H9 (cell line): ENCODE measurements at regions not wholly inside any gene's neighbourhood (a gene's known extent, or its start where the extent isn't known, plus 50 kb on each side); places are given as distances from the start of the nearest gene placed in this dataset.

Experiments
- DNase-seq: peaks from one replicate; pipeline ENCODE4 v3.0.0-alpha.2; 2017
- H2AFZ ChIP-seq: one replicate; pipeline ENCODE4 v1.6.1; 2013; ENCODE audit warnings: mild to moderate bottlenecking, low read length, control low read depth, moderate library complexity
- H2AK5ac ChIP-seq: 2 replicates; pipeline ENCODE4 v1.6.1; 2013; ENCODE audit warnings: low read length, control low read depth, mixed read lengths; ENCODE audit not compliant: insufficient read length
- H2BK120ac ChIP-seq: one replicate; pipeline ENCODE4 v1.6.1; 2013; ENCODE audit warnings: low read depth, mild to moderate bottlenecking, low read length, control low read depth, inconsistent platforms; ENCODE audit not compliant: poor library complexity, severe bottlenecking
- H2BK12ac ChIP-seq: 2 replicates; pipeline ENCODE4 v1.6.1; 2013; ENCODE audit warnings: low read length, control low read depth, mixed read lengths, low read depth; ENCODE audit not compliant: insufficient read length
- H2BK15ac ChIP-seq: 2 replicates; pipeline ENCODE4 v1.6.1; 2013; ENCODE audit warnings: low read depth, low read length, control low read depth
- H2BK20ac ChIP-seq: one replicate; pipeline ENCODE4 v1.6.1; 2013; ENCODE audit warnings: low read depth, mild to moderate bottlenecking, low read length, control low read depth, inconsistent platforms; ENCODE audit not compliant: poor library complexity, severe bottlenecking
- H2BK5ac ChIP-seq: 2 replicates; pipeline ENCODE4 v1.6.1; 2013; ENCODE audit warnings: low read length, control low read depth, mixed read lengths; ENCODE audit not compliant: insufficient read length
- H3K14ac ChIP-seq: 2 replicates; pipeline ENCODE4 v1.6.1; 2013; ENCODE audit warnings: low read length, control low read depth; ENCODE audit not compliant: insufficient read depth
- H3K18ac ChIP-seq: 2 replicates; pipeline ENCODE4 v1.6.1; 2013; ENCODE audit warnings: low read depth, mild to moderate bottlenecking, mixed read lengths, low read length, control low read depth; ENCODE audit not compliant: insufficient read length
- H3K23ac ChIP-seq: 2 replicates; pipeline ENCODE4 v1.6.1; 2013; ENCODE audit warnings: low read length, control low read depth, mixed read lengths, low read depth; ENCODE audit not compliant: insufficient read length
- H3K23me2 ChIP-seq: 2 replicates; pipeline ENCODE4 v1.6.1; 2013; ENCODE audit warnings: low read depth, mild to moderate bottlenecking, mixed read lengths, low read length, control low read depth; ENCODE audit not compliant: insufficient read length, poor library complexity, severe bottlenecking
- H3K27ac ChIP-seq: 2 replicates; pipeline ENCODE4 v1.5.1; 2013; ENCODE audit warnings: low read length, control low read depth, mixed read lengths, low read depth; ENCODE audit not compliant: insufficient read length
- H3K27me3 ChIP-seq: 2 replicates; pipeline ENCODE4 v1.6.1; 2013; ENCODE audit warnings: low read length, control low read depth, inconsistent platforms; ENCODE audit not compliant: insufficient read depth
- H3K4ac ChIP-seq: 2 replicates; pipeline ENCODE4 v1.6.1; 2013; ENCODE audit warnings: low read depth, mild to moderate bottlenecking, control low read depth, inconsistent platforms, low read length, moderate library complexity
- H3K4me1 ChIP-seq: 2 replicates; pipeline ENCODE4 v1.6.1; 2013; ENCODE audit warnings: low read length, control low read depth, inconsistent platforms; ENCODE audit not compliant: insufficient read depth
- H3K4me2 ChIP-seq: 2 replicates; pipeline ENCODE4 v1.6.1; 2013; ENCODE audit warnings: low read length, control low read depth, mixed read lengths; ENCODE audit not compliant: insufficient read length, insufficient read depth
- H3K56ac ChIP-seq: 2 replicates; pipeline ENCODE4 v1.6.1; 2013; ENCODE audit warnings: low read depth, mild to moderate bottlenecking, mixed read lengths, low read length, control low read depth; ENCODE audit not compliant: insufficient read length
- H3K79me1 ChIP-seq: 2 replicates; pipeline ENCODE4 v1.6.1; 2013; ENCODE audit warnings: low read depth, mild to moderate bottlenecking, moderate library complexity, low read length, control low read depth, inconsistent platforms; ENCODE audit not compliant: insufficient read depth, poor library complexity, severe bottlenecking
- H3K79me2 ChIP-seq: 2 replicates; pipeline ENCODE4 v1.6.1; 2013; ENCODE audit warnings: low read length, control low read depth, inconsistent platforms; ENCODE audit not compliant: insufficient read depth
- H3K9ac ChIP-seq: 2 replicates; pipeline ENCODE4 v1.6.1; 2013; ENCODE audit warnings: low read length, control low read depth, mixed read lengths; ENCODE audit not compliant: insufficient read length; ENCODE audit errors: extremely low read depth
- H3K9me3 ChIP-seq: one replicate; pipeline ENCODE4 v1.6.1; 2013; ENCODE audit warnings: low read depth, low read length, inconsistent platforms; ENCODE audit not compliant: control insufficient read depth
- H3T11ph ChIP-seq: one replicate; pipeline ENCODE4 v1.6.1; 2013; ENCODE audit warnings: mild to moderate bottlenecking, low read length, control low read depth, inconsistent platforms
- H4K20me1 ChIP-seq: one replicate; pipeline ENCODE4 v1.6.1; 2013; ENCODE audit not compliant: control insufficient read depth, insufficient read length, insufficient read depth
- H4K5ac ChIP-seq: 2 replicates; pipeline ENCODE4 v1.6.1; 2013; ENCODE audit warnings: low read depth, mild to moderate bottlenecking, mixed read lengths, low read length, control low read depth; ENCODE audit not compliant: insufficient read length
- H4K8ac ChIP-seq: replicated peaks from 2 replicates; pipeline ENCODE4 v1.6.1; 2013; ENCODE audit warnings: low read length, control low read depth, mixed read lengths, low read depth; ENCODE audit not compliant: insufficient read length
- H4K91ac ChIP-seq: 2 replicates; pipeline ENCODE4 v1.6.1; 2013; ENCODE audit warnings: low read depth, mild to moderate bottlenecking, moderate library complexity, mixed read lengths, low read length, control low read depth; ENCODE audit not compliant: insufficient read length
- H3K27ac Mint-ChIP-seq, 3 experiments: 2 replicates in 2 of 3; 3 replicates in 1 of 3; pipeline ENCODE4 v1.8.0; 2020 to 2021; ENCODE audit warnings: mixed read lengths in 3 of 3, mild to moderate bottlenecking in 1 of 3, moderate library complexity in 1 of 3
- H3K27me3 Mint-ChIP-seq: 2 replicates; pipeline ENCODE4 v1.8.0; 2021; ENCODE audit warnings: low read depth, mild to moderate bottlenecking, moderate library complexity, mixed read lengths
- H3K36me3 Mint-ChIP-seq, 3 experiments: 2 replicates in 2 of 3; 3 replicates in 1 of 3; pipeline ENCODE4 v1.8.0; 2020 to 2021; ENCODE audit warnings: low read depth in 3 of 3, mixed read lengths in 3 of 3; ENCODE audit not compliant: insufficient read depth in 1 of 3
- H3K4me1 Mint-ChIP-seq, 2 experiments: 2 replicates each; pipeline ENCODE4 v1.8.0; 2020; ENCODE audit warnings: mixed read lengths in 2 of 2
- H3K4me3 Mint-ChIP-seq, 2 experiments: 2 replicates in 1 of 2; 3 replicates in 1 of 2; pipeline ENCODE4 v1.8.0; 2020 to 2021; ENCODE audit warnings: mild to moderate bottlenecking in 2 of 2, mixed read lengths in 2 of 2, moderate library complexity in 1 of 2
- H3K9me3 Mint-ChIP-seq, 2 experiments: 2 replicates in 1 of 2; 3 replicates in 1 of 2; pipeline ENCODE4 v1.8.0; 2020; ENCODE audit warnings: mild to moderate bottlenecking in 2 of 2, mixed read lengths in 2 of 2, moderate library complexity in 1 of 2
- CTCF ChIP-seq: fragments of 200-600 bp; sonication (generic); conservative IDR thresholded peaks from 3 replicates; pipeline ENCODE4 v1.8.0; 2021; ENCODE audit warnings: antibody characterized with exemption, mild to moderate bottlenecking
- WGBS: extraction: QIAGEN DNeasy Blood & Tissue Kit; methylation state at CpG from one replicate; pipeline ENCODE4 v1.1.7; 2013; ENCODE audit warnings: missing lambda C conversion rate, low lambda C conversion rate, mixed read lengths; ENCODE audit not compliant: insufficient read length; ENCODE audit errors: extremely low coverage; 5-methylcytosine and 5-hydroxymethylcytosine counted together

- Histone ChIP-seq H3K4me2 (no peak overlapping the region), H2BK12ac (no peak overlapping the region), H3K9me3 (no peaks in the 10 kb centered on the region), H2AK5ac (no peak overlapping the region), H2BK120ac (no peak overlapping the region), H3K56ac (no peak overlapping the region), H3K4ac (no peak overlapping the region), H3K27ac (no peak overlapping the region), H4K8ac (no peak overlapping the region), H2BK15ac (no peak overlapping the region), H3K23me2 (no peaks in the 10 kb centered on the region), H2AFZ (no peak overlapping the region), H3K4me1 (no peaks in the 10 kb centered on the region), H3K18ac (no peak overlapping the region), H2BK20ac (no peak overlapping the region), H3K79me2 (no peaks in the 10 kb centered on the region), H3K79me1 (no peaks in the 10 kb centered on the region), H3K14ac (no peak overlapping the region), H3K23ac (no peak overlapping the region), H4K5ac (no peak overlapping the region), H4K20me1 (no peaks in the 10 kb centered on the region), H3K27me3 (no peaks in the 10 kb centered on the region), H2BK5ac (no peak overlapping the region), H4K91ac (no peak overlapping the region), H3K9ac (no peak overlapping the region), H3T11ph (no peak overlapping the region)
- WGBS = no CpG with 5 or more reads among the region's 5 CpGs
- H3K27ac Mint-ChIP-seq = no peak overlapping the region
- H3K9me3 Mint-ChIP-seq = no peaks in the 10 kb centered on the region
- no peaks in the 10 kb centered on the region; the same call in 1 of the 2 replicates for H3K27me3 Mint-ChIP-seq
- no peaks in the 10 kb centered on the region; a peak in 1 of 4 replicates for H3K4me1 Mint-ChIP-seq
- no peak for TF ChIP-seq CTCF
- no peaks in the 10 kb centered on the region for H3K36me3 Mint-ChIP-seq
- no peak for DNase-seq
- no peak overlapping the region for H3K4me3 Mint-ChIP-seq
These were observed 67.7 kb upstream of the NTF3 start for GRCh38 chr12:5364036-5364770.
